ENCODE measurements at regions not wholly inside any gene's neighbourhood (a gene's known extent, or its start where the extent isn't known, plus 50 kb on each side); places are given as distances from the start of the nearest gene placed in this dataset.
"Not testable (repeated sequence)": the region's sequence is repeated elsewhere in the genome, so short reads cannot be mapped to it uniquely, and the experiment has no call there.

- Histone ChIP-seq H3K27me3 (ENCODE audit: insufficient read depth, low read length, poor library complexity) (peaks cover 10% of the 10 kb centered on the region), H4K20me1 (ENCODE audit: insufficient read depth, low read length) (no peaks in the 10 kb centered on the region), H3K27ac (ENCODE audit: low read length) (no peak overlapping the region), H3K4me2 (ENCODE audit: insufficient read depth, low read length) (no peak overlapping the region), H2AFZ (ENCODE audit: low read depth, low read length) (no peak overlapping the region), H3K36me3 (ENCODE audit: insufficient read depth, low read length) (no peaks in the 10 kb centered on the region), H3K9ac (ENCODE audit: low read depth, low read length) (no peak overlapping the region), H3K9me3 (ENCODE audit: insufficient read depth, low read length, severe bottlenecking) (no peaks in the 10 kb centered on the region), H3K4me3 (ENCODE audit: low read depth in 1 of 2, low read length in 2 of 2) (no peak overlapping the region), H3K79me2 (ENCODE audit: insufficient read depth, low read length) (no peaks in the 10 kb centered on the region), H3K4me1 (ENCODE audit: insufficient read depth, low read length) (no peaks in the 10 kb centered on the region)
- TF ChIP-seq EZH2 (IDR thresholded peaks at IDR 0.05; ENCODE audit: borderline replicate concordance, low read depth, low read length, severe bottlenecking) (no peak), CTCF (IDR thresholded peaks at IDR 0.05; ENCODE audit: borderline replicate concordance, extremely low read depth, low read length, poor library complexity, severe bottlenecking) (no peak)
- DNase-seq, result no peak
- no peak for ATAC-seq (ENCODE audit: insufficient read depth, low read depth)
These were observed 272.1 kb downstream of the FAM43A start for GRCh38 chr3:194957743-194958240.

GRCh38 chr3:194959217-194959616 is 273.5 kb downstream of the FAM43A start:
- DNase-seq (no peak), ATAC-seq (ENCODE audit: insufficient read depth, low read depth) (no peak)
- Histone ChIP-seq H3K36me3 (ENCODE audit: insufficient read depth, low read length) (no peaks in the 10 kb centered on the region), H3K79me2 (ENCODE audit: insufficient read depth, low read length) (no peaks in the 10 kb centered on the region), H3K9me3 (ENCODE audit: insufficient read depth, low read length, severe bottlenecking) (no peaks in the 10 kb centered on the region), H3K9ac (ENCODE audit: low read depth, low read length) (no peak overlapping the region), H3K27ac (ENCODE audit: low read length) (no peak overlapping the region), H3K4me3 (ENCODE audit: low read depth in 1 of 2, low read length in 2 of 2) (no peak overlapping the region), H3K27me3 (ENCODE audit: insufficient read depth, low read length, poor library complexity) (peaks cover 10% of the 10 kb centered on the region), H2AFZ (ENCODE audit: low read depth, low read length) (no peak overlapping the region), H3K4me2 (ENCODE audit: insufficient read depth, low read length) (no peak overlapping the region), H3K4me1 (ENCODE audit: insufficient read depth, low read length) (no peaks in the 10 kb centered on the region), H4K20me1 (ENCODE audit: insufficient read depth, low read length) (no peaks in the 10 kb centered on the region)
- TF ChIP-seq CTCF (IDR thresholded peaks at IDR 0.05; ENCODE audit: borderline replicate concordance, extremely low read depth, low read length, poor library complexity, severe bottlenecking) (no peak), EZH2 (IDR thresholded peaks at IDR 0.05; ENCODE audit: borderline replicate concordance, low read depth, low read length, severe bottlenecking) (no peak)

- H2AFZ ChIP-seq (ENCODE audit: low read depth, low read length); H3K4me1 ChIP-seq (ENCODE audit: insufficient read depth, low read length); H3K27ac ChIP-seq (ENCODE audit: low read length); H3K9me3 ChIP-seq (ENCODE audit: insufficient read depth, low read length, severe bottlenecking); H3K4me2 ChIP-seq (ENCODE audit: insufficient read depth, low read length); H4K20me1 ChIP-seq (ENCODE audit: insufficient read depth, low read length); H3K79me2 ChIP-seq (ENCODE audit: insufficient read depth, low read length); ATAC-seq (ENCODE audit: insufficient read depth, low read depth); H3K36me3 ChIP-seq (ENCODE audit: insufficient read depth, low read length); H3K9ac ChIP-seq (ENCODE audit: low read depth, low read length); DNase-seq; H3K4me3 ChIP-seq (ENCODE audit: low read depth in 1 of 2, low read length in 2 of 2): not testable (repeated sequence)
- H3K27me3 ChIP-seq (ENCODE audit: insufficient read depth, low read length, poor library complexity), result peaks cover 10% of the 10 kb centered on the region
These were observed 274.0 kb downstream of the FAM43A start for GRCh38 chr3:194959666-194960065.

- no peak overlapping the region for H3K27ac ChIP-seq (ENCODE audit: low read length)
- ATAC-seq (ENCODE audit: insufficient read depth, low read depth) (no peak), DNase-seq (no peak)
- no peak overlapping the region for H2AFZ ChIP-seq (ENCODE audit: low read depth, low read length)
- H3K9me3 ChIP-seq (ENCODE audit: insufficient read depth, low read length, severe bottlenecking), result no peaks in the 10 kb centered on the region
- no peak overlapping the region for H3K9ac ChIP-seq (ENCODE audit: low read depth, low read length)
- no peaks in the 10 kb centered on the region for H4K20me1 ChIP-seq (ENCODE audit: insufficient read depth, low read length)
- TF ChIP-seq CTCF (IDR thresholded peaks at IDR 0.05; ENCODE audit: borderline replicate concordance, extremely low read depth, low read length, poor library complexity, severe bottlenecking) (no peak), EZH2 (IDR thresholded peaks at IDR 0.05; ENCODE audit: borderline replicate concordance, low read depth, low read length, severe bottlenecking) (no peak)
- no peaks in the 10 kb centered on the region for H3K79me2 ChIP-seq (ENCODE audit: insufficient read depth, low read length)
- H3K4me1 ChIP-seq (ENCODE audit: insufficient read depth, low read length), result no peaks in the 10 kb centered on the region
- H3K27me3 ChIP-seq (ENCODE audit: insufficient read depth, low read length, poor library complexity), result peaks cover 8% of the 10 kb centered on the region
- H3K36me3 ChIP-seq (ENCODE audit: insufficient read depth, low read length), result no peaks in the 10 kb centered on the region
- H3K4me3 ChIP-seq (ENCODE audit: low read depth in 1 of 2, low read length in 2 of 2), result no peak overlapping the region
- H3K4me2 ChIP-seq (ENCODE audit: insufficient read depth, low read length), result no peak overlapping the region
These were observed 274.9 kb downstream of the FAM43A start for GRCh38 chr3:194960446-194961032.
